ENCODE measurements at regions not wholly inside any gene's neighbourhood (a gene's known extent, or its start where the extent isn't known, plus 50 kb on each side); places are given as distances from the start of the nearest gene placed in this dataset.

- TF ChIP-seq POLR2AphosphoS5 (IDR thresholded peaks at IDR 0.05) (no peak), CTCF (IDR thresholded peaks at IDR 0.05) (no peak)
Observed at GRCh38 chr5:120329095-120329494, 135.0 kb upstream of the PRR16 start.

Data from sigmoid colon (tissue), 4 donors.